DMS 273 (cell line): ENCODE measurements at regions not wholly inside any gene's neighbourhood (a gene's known extent, or its start where the extent isn't known, plus 50 kb on each side); places are given as distances from the start of the nearest gene placed in this dataset.

Experiments used
- DNase-seq: peaks from one replicate; lab custom pipeline; 2025; ENCODE audit not compliant: unreplicated experiment; lab: John Stamatoyannopoulos, UW

- no peak for DNase-seq
These were observed 57.8 kb upstream of the CBLN2 start for GRCh38 chr18:72601944-72602343.

DNA sequence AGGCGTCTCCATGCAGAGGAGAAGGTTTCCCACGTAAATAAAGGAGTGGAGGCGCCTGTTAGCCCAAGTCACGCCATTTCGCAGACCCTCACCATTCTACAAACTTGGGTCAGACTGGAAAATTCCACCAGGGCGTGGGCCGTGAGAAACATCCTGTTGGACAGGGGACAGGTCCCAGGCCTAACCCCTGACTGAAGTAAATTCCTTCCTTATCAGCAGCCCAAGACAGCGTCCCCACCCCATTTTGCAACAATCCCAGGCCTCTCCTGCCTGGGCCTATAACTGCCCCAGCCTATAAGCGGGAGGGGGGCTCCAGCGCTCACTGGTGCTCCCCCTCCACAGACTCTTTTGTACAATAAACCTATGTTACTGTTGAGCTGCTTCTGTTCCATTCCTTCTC lies 57.3 kb upstream of the CBLN2 start:
- no peak for DNase-seq
